A673 (cell line): ENCODE measurements at regions not wholly inside any gene's neighbourhood (a gene's known extent, or its start where the extent isn't known, plus 50 kb on each side); places are given as distances from the start of the nearest gene placed in this dataset.

ENCODE experiments used
- EZH2 ChIP-seq: fragments of 200-600 bp; sonication (generic); IDR thresholded peaks from 2 replicates; pipeline ENCODE4 v1.6.1; 2017; ENCODE audit warnings: borderline replicate concordance, low read depth, mild to moderate bottlenecking, mixed read lengths, antibody characterized with exemption, low read length; ENCODE audit not compliant: poor library complexity, severe bottlenecking
- TF ChIP-seq, protein P1 (sequence below): fragments of 300-800, 200-600 bp; sonication (generic); conservative IDR thresholded peaks from 2 replicates; pipeline ENCODE4 v1.5.1; 2017; ENCODE audit warnings: low read depth, mild to moderate bottlenecking, antibody characterized with exemption, low read length, moderate library complexity, mixed read lengths

DNA sequence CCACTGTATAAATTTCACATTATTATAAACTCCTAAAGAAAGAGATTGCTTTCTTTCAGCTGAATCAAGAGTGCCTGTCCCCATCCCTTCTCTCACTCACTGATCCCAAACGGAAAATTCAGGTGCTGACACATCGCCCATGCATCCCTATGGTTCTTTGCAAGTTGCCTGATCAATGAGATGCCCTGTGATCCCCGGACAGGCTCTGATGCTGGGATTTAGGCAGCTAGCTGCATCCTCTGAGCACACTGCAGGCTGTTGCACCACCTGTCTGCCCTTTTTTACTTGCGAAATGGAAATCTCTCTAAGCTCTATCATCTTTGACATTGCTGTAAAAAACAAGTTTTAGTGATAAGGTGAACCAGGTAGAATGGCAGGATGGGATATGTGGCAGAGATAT, 456.5 kb downstream of the GATA3 start:
- TF ChIP-seq, protein P1, sequence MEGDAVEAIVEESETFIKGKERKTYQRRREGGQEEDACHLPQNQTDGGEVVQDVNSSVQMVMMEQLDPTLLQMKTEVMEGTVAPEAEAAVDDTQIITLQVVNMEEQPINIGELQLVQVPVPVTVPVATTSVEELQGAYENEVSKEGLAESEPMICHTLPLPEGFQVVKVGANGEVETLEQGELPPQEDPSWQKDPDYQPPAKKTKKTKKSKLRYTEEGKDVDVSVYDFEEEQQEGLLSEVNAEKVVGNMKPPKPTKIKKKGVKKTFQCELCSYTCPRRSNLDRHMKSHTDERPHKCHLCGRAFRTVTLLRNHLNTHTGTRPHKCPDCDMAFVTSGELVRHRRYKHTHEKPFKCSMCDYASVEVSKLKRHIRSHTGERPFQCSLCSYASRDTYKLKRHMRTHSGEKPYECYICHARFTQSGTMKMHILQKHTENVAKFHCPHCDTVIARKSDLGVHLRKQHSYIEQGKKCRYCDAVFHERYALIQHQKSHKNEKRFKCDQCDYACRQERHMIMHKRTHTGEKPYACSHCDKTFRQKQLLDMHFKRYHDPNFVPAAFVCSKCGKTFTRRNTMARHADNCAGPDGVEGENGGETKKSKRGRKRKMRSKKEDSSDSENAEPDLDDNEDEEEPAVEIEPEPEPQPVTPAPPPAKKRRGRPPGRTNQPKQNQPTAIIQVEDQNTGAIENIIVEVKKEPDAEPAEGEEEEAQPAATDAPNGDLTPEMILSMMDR, result no peak
- TF ChIP-seq EZH2, result no peak
